H1 (cell line): ENCODE measurements at regions not wholly inside any gene's neighbourhood (a gene's known extent, or its start where the extent isn't known, plus 50 kb on each side); places are given as distances from the start of the nearest gene placed in this dataset.

ENCODE experiments used
- HDAC2 ChIP-seq, 2 experiments: fragments of 300-600 bp in 1 of 2; sonication (generic) in 1 of 2; IDR thresholded peaks; 2 replicates each; pipeline ENCODE4 v1.6.1; 2011 to 2012; ENCODE audit warnings: low read depth in 2 of 2, low read length in 2 of 2, mild to moderate bottlenecking in 2 of 2, moderate library complexity in 2 of 2, borderline replicate concordance in 1 of 2, inconsistent platforms in 1 of 2
- NRF1 ChIP-seq: IDR thresholded peaks from 2 replicates; pipeline ENCODE4 v1.6.1; 2011; ENCODE audit warnings: mild to moderate bottlenecking, low read depth, low read length, improper control_type of control experiment
- PHF8 ChIP-seq: fragments of 200-600 bp; sonication (generic); conservative IDR thresholded peaks from 2 replicates; pipeline ENCODE4 v1.7.1; 2012; ENCODE audit warnings: low read depth, mild to moderate bottlenecking, inconsistent platforms, low read length, moderate library complexity
- POLR2AphosphoS5 ChIP-seq: IDR thresholded peaks from 2 replicates; pipeline ENCODE4 v1.6.1; 2011; ENCODE audit warnings: low read depth, low read length
- SP1 ChIP-seq: IDR thresholded peaks from 2 replicates; pipeline ENCODE4 v1.6.1; 2011; ENCODE audit warnings: low read depth, low read length
- TF ChIP-seq, protein P1 (sequence below): fragments of 300-600 bp; sonication (generic); IDR thresholded peaks from 2 replicates; pipeline ENCODE4 v1.7.1; 2012; ENCODE audit warnings: low read length, moderate library complexity, mild to moderate bottlenecking, inconsistent platforms; ENCODE audit not compliant: insufficient replicate concordance

- TF ChIP-seq, protein P1, sequence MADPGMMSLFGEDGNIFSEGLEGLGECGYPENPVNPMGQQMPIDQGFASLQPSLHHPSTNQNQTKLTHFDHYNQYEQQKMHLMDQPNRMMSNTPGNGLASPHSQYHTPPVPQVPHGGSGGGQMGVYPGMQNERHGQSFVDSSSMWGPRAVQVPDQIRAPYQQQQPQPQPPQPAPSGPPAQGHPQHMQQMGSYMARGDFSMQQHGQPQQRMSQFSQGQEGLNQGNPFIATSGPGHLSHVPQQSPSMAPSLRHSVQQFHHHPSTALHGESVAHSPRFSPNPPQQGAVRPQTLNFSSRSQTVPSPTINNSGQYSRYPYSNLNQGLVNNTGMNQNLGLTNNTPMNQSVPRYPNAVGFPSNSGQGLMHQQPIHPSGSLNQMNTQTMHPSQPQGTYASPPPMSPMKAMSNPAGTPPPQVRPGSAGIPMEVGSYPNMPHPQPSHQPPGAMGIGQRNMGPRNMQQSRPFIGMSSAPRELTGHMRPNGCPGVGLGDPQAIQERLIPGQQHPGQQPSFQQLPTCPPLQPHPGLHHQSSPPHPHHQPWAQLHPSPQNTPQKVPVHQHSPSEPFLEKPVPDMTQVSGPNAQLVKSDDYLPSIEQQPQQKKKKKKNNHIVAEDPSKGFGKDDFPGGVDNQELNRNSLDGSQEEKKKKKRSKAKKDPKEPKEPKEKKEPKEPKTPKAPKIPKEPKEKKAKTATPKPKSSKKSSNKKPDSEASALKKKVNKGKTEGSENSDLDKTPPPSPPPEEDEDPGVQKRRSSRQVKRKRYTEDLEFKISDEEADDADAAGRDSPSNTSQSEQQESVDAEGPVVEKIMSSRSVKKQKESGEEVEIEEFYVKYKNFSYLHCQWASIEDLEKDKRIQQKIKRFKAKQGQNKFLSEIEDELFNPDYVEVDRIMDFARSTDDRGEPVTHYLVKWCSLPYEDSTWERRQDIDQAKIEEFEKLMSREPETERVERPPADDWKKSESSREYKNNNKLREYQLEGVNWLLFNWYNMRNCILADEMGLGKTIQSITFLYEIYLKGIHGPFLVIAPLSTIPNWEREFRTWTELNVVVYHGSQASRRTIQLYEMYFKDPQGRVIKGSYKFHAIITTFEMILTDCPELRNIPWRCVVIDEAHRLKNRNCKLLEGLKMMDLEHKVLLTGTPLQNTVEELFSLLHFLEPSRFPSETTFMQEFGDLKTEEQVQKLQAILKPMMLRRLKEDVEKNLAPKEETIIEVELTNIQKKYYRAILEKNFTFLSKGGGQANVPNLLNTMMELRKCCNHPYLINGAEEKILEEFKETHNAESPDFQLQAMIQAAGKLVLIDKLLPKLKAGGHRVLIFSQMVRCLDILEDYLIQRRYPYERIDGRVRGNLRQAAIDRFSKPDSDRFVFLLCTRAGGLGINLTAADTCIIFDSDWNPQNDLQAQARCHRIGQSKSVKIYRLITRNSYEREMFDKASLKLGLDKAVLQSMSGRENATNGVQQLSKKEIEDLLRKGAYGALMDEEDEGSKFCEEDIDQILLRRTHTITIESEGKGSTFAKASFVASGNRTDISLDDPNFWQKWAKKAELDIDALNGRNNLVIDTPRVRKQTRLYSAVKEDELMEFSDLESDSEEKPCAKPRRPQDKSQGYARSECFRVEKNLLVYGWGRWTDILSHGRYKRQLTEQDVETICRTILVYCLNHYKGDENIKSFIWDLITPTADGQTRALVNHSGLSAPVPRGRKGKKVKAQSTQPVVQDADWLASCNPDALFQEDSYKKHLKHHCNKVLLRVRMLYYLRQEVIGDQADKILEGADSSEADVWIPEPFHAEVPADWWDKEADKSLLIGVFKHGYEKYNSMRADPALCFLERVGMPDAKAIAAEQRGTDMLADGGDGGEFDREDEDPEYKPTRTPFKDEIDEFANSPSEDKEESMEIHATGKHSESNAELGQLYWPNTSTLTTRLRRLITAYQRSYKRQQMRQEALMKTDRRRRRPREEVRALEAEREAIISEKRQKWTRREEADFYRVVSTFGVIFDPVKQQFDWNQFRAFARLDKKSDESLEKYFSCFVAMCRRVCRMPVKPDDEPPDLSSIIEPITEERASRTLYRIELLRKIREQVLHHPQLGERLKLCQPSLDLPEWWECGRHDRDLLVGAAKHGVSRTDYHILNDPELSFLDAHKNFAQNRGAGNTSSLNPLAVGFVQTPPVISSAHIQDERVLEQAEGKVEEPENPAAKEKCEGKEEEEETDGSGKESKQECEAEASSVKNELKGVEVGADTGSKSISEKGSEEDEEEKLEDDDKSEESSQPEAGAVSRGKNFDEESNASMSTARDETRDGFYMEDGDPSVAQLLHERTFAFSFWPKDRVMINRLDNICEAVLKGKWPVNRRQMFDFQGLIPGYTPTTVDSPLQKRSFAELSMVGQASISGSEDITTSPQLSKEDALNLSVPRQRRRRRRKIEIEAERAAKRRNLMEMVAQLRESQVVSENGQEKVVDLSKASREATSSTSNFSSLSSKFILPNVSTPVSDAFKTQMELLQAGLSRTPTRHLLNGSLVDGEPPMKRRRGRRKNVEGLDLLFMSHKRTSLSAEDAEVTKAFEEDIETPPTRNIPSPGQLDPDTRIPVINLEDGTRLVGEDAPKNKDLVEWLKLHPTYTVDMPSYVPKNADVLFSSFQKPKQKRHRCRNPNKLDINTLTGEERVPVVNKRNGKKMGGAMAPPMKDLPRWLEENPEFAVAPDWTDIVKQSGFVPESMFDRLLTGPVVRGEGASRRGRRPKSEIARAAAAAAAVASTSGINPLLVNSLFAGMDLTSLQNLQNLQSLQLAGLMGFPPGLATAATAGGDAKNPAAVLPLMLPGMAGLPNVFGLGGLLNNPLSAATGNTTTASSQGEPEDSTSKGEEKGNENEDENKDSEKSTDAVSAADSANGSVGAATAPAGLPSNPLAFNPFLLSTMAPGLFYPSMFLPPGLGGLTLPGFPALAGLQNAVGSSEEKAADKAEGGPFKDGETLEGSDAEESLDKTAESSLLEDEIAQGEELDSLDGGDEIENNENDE: no peak
- TF ChIP-seq NRF1: no peak
- TF ChIP-seq PHF8: no peak
- TF ChIP-seq POLR2AphosphoS5: no peak
- no peak for TF ChIP-seq HDAC2 (IDR thresholded peaks at IDR 0.05; ENCODE audit: borderline replicate concordance in 1 of 2, low read depth in 2 of 2, low read length in 2 of 2)
- TF ChIP-seq SP1: no peak
- TF ChIP-seq, all 59 proteins: peak for 0
Observed at GRCh38 chr12:34303091-34303870, 281.0 kb downstream of the ALG10 start (continued).
